HEK293T (cell line): ENCODE measurements at regions not wholly inside any gene's neighbourhood (a gene's known extent, or its start where the extent isn't known, plus 50 kb on each side); places are given as distances from the start of the nearest gene placed in this dataset.

ENCODE experiments used
- CTCF ChIA-PET: fragments of 350-600 bp; formaldehyde crosslinking; extraction: SDS; loops from one replicate; lab custom pipeline; 2021; ENCODE audit warnings: antibody characterized with exemption, inconsistent platforms; lab: Yijun Ruan, JAX
- POLR2A ChIA-PET: fragments of 350-600 bp; formaldehyde crosslinking; extraction: SDS; loops from one replicate; lab custom pipeline; 2020; ENCODE audit warnings: antibody characterized with exemption, inconsistent platforms; lab: Yijun Ruan, JAX
- DNase-seq: peaks from one replicate; pipeline ENCODE4 v3.0.0; 2012; ENCODE audit warnings: mixed read lengths; ENCODE audit errors: extremely low spot score
- ARNT ChIP-seq: fragments of 450-650 bp; IDR thresholded peaks from 2 replicates; pipeline ENCODE4 v1.6.1; 2017; ENCODE audit warnings: mild to moderate bottlenecking
- BHLHE40 ChIP-seq: fragments of 450-650 bp; IDR thresholded peaks from 2 replicates; pipeline ENCODE4 v1.6.1; 2016; ENCODE audit warnings: mild to moderate bottlenecking, moderate library complexity, borderline replicate concordance
- CTBP1 ChIP-seq: fragments of 450-650 bp; IDR thresholded peaks from 2 replicates; pipeline ENCODE4 v1.6.1; 2016; ENCODE audit warnings: borderline replicate concordance
- ELF4 ChIP-seq: fragments of 450-650 bp; IDR thresholded peaks from 2 replicates; pipeline ENCODE4 v1.6.1; 2017; ENCODE audit warnings: antibody characterized with exemption
- FOXA1 ChIP-seq: fragments of 450-650 bp; IDR thresholded peaks from 2 replicates; pipeline ENCODE4 v1.6.1; 2016; ENCODE audit warnings: mild to moderate bottlenecking
- FOXK2 ChIP-seq: fragments of 450-650 bp; IDR thresholded peaks from 2 replicates; pipeline ENCODE4 v1.6.1; 2016; ENCODE audit warnings: mild to moderate bottlenecking
- FOXM1 ChIP-seq: fragments of 450-650 bp; IDR thresholded peaks from 2 replicates; pipeline ENCODE4 v1.6.1; 2017; ENCODE audit warnings: mild to moderate bottlenecking, borderline replicate concordance
- HDGF ChIP-seq: fragments of 450-650 bp; IDR thresholded peaks from 2 replicates; pipeline ENCODE4 v1.6.1; 2017; ENCODE audit warnings: antibody characterized with exemption, borderline replicate concordance
- L3MBTL2 ChIP-seq: fragments of 450-650 bp; conservative IDR thresholded peaks from 2 replicates; pipeline ENCODE4 v1.6.1; 2016; ENCODE audit warnings: mild to moderate bottlenecking
- LEF1 ChIP-seq: fragments of 450-650 bp; IDR thresholded peaks from 2 replicates; pipeline ENCODE4 v1.6.1; 2017; ENCODE audit warnings: mild to moderate bottlenecking, borderline replicate concordance
- NFRKB ChIP-seq: fragments of 450-650 bp; IDR thresholded peaks from 2 replicates; pipeline ENCODE4 v1.6.1; 2016; ENCODE audit warnings: mild to moderate bottlenecking, moderate library complexity
- PKNOX1 ChIP-seq: fragments of 450-650 bp; IDR thresholded peaks from 2 replicates; pipeline ENCODE4 v1.6.1; 2016
- SP1 ChIP-seq: fragments of 450-650 bp; IDR thresholded peaks from 2 replicates; pipeline ENCODE4 v1.6.1; 2017
- SUZ12 ChIP-seq: fragments of 450-650 bp; IDR thresholded peaks from 2 replicates; pipeline ENCODE4 v1.6.1; 2016; ENCODE audit warnings: mild to moderate bottlenecking
- TARDBP ChIP-seq: fragments of 450-650 bp; IDR thresholded peaks from 2 replicates; pipeline ENCODE4 v1.6.1; 2016
- ZNF384 ChIP-seq: fragments of 450-650 bp; IDR thresholded peaks from 2 replicates; pipeline ENCODE4 v1.6.1; 2016

DNA sequence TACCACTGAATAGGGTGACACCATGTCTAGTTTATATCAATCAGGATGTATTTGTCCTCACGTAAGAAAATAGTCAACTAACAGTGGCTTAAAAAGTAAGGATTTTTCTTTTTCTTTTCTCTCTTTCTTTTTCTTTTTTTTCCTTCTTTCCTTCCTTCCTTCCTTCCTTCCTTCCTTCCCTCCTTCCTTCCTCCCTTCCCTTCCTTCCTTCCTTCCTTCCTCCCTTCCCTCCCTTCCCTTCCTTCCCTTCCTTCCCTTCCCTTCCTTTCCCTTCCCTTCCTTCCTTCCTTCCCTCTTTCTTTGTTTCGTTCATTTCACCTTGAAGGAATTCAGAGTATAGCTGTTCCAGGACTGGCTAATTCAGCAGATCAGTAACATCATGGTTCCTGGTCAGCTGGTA, 83.2 kb downstream of the SOX4 start:
- ChIA-PET CTCF (no interaction called here), POLR2A (no interaction called here)
- no peak for DNase-seq
- no peak for TF ChIP-seq SUZ12
- TF ChIP-seq SP1, result no peak
- no peak for TF ChIP-seq NFRKB
- TF ChIP-seq ZNF384, result no peak
- TF ChIP-seq ELF4, result no peak
- TF ChIP-seq LEF1, result no peak
- TF ChIP-seq FOXK2, result no peak
- no peak for TF ChIP-seq CTBP1
- no peak for TF ChIP-seq FOXM1
- TF ChIP-seq ARNT, result no peak
- no peak for TF ChIP-seq TARDBP
- no peak for TF ChIP-seq FOXA1
- no peak for TF ChIP-seq HDGF
- TF ChIP-seq BHLHE40, result no peak
- no peak for TF ChIP-seq L3MBTL2
- TF ChIP-seq PKNOX1, result no peak

- CTCF ChIA-PET, result no interaction called here
Measured at GRCh38 chr6:21678990-21679389, 85.4 kb downstream of the SOX4 start.

GRCh38 chr6:21679761-21680265, 86.3 kb downstream of the SOX4 start:
- ChIA-PET POLR2A (no interaction called here), CTCF (no interaction called here)
- TF ChIP-seq BHLHE40 (no peak), NFRKB (no peak), SP1 (no peak)
- no peak for DNase-seq

More at GRCh38 chr6:21678990-21679389, 85.4 kb downstream of the SOX4 start:
- no peak for TF ChIP-seq CTBP1
- no peak for TF ChIP-seq TARDBP
- no peak for TF ChIP-seq HDGF
- TF ChIP-seq PKNOX1, result no peak
- no peak for TF ChIP-seq ARNT
- no peak for TF ChIP-seq ELF4
- TF ChIP-seq ZNF384, result no peak
- TF ChIP-seq SUZ12, result no peak
- no peak for TF ChIP-seq LEF1
- TF ChIP-seq SP1, result no peak
- no peak for TF ChIP-seq FOXA1
- no peak for TF ChIP-seq NFRKB
- no peak for TF ChIP-seq BHLHE40
- no peak for TF ChIP-seq FOXM1
- TF ChIP-seq FOXK2, result no peak
- TF ChIP-seq L3MBTL2, result no peak
- no peak for DNase-seq
- POLR2A ChIA-PET, result no interaction called here

- CTCF ChIA-PET, result no interaction called here
- POLR2A ChIA-PET, result no interaction called here
- no peak for DNase-seq
- no peak for TF ChIP-seq FOXA1
- TF ChIP-seq FOXK2, result no peak
- TF ChIP-seq CTBP1, result no peak
- no peak for TF ChIP-seq SUZ12
Measured at GRCh38 chr6:21680611-21681010, 87.1 kb downstream of the SOX4 start.

DNA sequence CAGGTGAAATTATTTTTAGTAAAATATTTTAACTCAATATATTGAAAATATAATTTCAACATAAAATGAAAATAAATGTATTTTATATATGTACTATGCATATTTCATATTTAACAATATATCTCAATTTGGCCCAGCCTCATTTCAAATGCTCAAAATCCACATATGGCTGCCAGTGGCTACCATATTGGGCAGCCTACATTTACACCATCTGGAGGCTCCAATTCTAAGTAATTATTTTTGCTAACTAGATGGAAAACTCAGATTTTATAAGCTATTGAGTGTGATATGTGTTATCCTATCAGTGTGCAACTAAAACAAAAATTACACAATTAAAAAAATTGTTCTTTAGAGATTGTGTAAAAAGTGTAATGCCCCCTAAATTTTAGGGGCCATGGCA, 96.9 kb downstream of the SOX4 start:
- ChIA-PET CTCF (no interaction called here), POLR2A (no interaction called here)
- TF ChIP-seq PKNOX1 (no peak), L3MBTL2 (no peak), NFRKB (no peak), TARDBP (no peak), ELF4 (no peak), CTBP1 (no peak), BHLHE40 (no peak)
- no peak for DNase-seq

DNA sequence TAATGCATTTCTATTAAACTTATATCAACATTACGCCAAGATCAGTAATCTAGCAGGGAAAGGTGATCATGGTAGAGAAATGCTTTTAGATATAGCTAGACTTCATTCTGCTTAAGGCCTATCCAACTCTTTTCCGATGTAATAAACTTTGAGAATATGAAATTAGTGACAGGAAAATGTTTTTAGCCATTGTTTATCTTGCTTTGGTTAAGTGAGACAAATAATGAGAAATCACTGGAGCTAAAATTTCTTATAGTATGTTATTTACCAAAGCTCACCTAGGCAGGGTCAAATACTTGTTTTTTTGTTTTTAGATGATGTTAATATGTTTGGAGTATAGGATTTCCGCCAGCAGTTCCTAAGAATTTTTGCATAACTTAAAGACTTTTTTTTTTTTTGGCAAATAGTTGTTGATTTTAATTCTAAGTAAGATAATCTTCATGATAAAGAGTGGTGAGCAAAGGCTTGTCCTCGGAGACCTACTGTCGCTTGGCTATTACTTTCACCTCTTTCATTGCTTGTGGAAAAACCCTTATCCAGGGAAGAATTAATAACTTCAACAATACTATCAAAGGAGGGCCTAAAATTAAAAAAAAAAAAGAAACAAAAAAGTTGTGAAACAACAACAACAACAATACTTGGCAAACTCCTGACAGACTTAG, 98.3 kb downstream of the SOX4 start:
- no peak for DNase-seq
- ChIA-PET POLR2A (no interaction called here), CTCF (interaction anchor here (1.0 kb wide), 1 partner anchor 50 kb away, joined by 3 read pairs; no protein-coding TSS in a partner anchor)
- TF ChIP-seq ARNT (no peak), PKNOX1 (no peak), TARDBP (no peak), NFRKB (no peak), SUZ12 (no peak), FOXK2 (no peak), LEF1 (no peak), FOXM1 (no peak), CTBP1 (no peak), BHLHE40 (no peak), L3MBTL2 (no peak), SP1 (no peak)
